HG03103 (cell line): ENCODE measurements at regions not wholly inside any gene's neighbourhood (a gene's known extent, or its start where the extent isn't known, plus 50 kb on each side); places are given as distances from the start of the nearest gene placed in this dataset.
"Not testable (repeated sequence)": the region's sequence is repeated elsewhere in the genome, so short reads cannot be mapped to it uniquely, and the experiment has no call there.

ENCODE experiments used
- ATAC-seq: cut with Tn5 transposase; IDR thresholded peaks from one replicate; pipeline ENCODE4 v1.9.1; 2021; ENCODE audit warnings: low read depth; ENCODE audit not compliant: unreplicated experiment

DNA sequence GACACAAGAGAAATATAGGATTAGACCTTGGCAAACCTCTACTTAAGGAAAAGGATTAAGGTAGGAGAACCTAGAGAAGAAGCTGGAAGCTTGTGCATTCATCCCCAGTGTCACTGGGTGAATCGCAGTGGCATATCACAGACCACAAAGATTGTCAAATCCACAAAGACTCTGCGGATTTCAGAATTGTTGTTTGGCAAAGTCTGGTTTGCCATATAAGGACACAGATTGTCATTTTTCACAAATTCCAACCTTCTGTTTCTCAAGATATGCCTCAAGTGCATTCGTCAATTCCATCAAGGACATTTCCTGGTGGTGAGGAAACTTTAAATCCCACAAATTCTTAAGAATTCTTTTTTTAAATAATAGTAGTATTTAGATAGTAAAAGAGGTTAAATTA, 395.1 kb upstream of the PAPPA start:
- ATAC-seq, result no peak

DNA sequence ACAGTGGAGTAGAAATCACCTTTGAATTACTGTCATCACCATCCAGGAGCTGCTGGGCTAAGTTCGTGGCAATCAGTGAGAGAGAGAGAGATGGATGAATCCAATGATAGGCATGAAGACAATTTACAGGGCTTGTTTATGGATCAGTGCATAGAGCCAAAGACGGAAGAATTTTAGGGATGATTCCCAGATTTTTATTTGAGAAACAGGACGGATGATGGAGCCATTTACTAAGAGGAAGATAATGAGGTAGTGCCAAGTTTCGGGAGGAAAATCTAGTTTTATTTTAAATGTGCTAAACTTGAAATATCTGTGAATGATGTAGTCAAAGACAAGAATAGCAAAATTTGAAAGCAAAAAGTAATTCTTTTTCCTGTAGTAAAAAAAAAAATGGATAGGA, 394.2 kb upstream of the PAPPA start:
- no peak for ATAC-seq

DNA sequence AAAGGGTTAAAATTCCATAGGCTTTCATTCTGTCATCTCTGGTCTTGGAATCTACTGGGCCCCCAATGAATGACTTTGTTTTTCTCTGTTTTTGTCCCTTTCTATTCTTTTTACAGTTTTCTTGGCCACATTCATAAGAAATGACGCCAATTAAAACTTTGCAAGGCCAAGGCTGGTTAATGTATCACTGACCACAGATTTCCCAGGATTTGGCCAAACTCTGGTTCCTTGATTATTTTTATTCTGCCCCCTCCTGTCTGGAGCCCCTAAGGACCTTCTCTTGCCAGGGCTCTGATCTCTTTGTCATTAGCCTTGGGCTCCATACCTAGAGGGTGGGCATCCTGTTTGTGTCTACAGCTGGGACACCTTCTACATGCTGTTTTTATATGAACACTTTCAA, 388.9 kb upstream of the PAPPA start:
- ATAC-seq, result no peak

DNA sequence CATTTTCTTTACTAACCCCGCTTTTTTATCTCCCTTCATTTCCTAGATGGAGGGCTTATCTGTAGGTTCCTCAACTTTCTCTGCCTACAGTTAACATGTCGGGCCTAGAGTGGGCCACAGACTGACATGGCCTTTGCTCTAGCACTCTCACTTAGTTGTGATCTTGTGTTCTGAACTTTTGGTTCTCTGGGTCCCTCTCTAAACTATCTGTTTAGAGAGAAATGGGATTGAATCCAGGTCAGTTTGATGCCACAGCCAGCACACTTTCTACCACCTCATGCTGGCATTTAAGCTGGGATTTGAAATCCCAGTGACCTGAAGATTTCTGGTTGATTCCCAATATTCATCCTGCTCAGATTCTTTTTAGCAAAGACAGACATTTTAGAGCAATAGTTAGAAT, 388.5 kb upstream of the PAPPA start:
- ATAC-seq, result no peak

DNA sequence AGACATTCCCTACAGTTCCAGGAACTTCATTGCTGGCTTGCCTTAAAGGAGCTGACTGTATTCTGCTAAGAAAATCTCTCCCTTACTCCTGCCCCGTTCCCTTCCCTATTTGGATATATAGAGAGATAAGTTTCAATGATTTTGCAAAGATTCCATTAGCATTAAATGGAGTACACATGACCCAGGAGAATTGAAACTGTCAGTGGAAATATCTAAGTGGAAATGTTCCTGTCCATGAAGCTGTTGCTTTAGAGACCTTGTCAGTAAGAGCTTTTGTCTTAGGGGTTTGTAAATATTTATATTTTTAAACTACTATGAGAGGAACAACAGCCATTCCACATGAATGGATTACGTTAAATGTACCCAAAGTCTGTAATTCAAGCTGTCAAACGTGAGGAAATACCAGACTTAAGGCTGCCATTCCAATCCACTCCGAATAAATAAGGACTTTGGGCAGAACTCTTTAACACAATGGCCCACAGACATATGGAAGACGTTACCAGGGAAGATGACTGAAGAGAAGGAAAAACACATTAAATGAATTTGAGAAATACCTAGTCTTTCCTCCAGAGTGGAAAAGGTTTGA, 387.1 kb upstream of the PAPPA start:
- no peak for ATAC-seq

DNA sequence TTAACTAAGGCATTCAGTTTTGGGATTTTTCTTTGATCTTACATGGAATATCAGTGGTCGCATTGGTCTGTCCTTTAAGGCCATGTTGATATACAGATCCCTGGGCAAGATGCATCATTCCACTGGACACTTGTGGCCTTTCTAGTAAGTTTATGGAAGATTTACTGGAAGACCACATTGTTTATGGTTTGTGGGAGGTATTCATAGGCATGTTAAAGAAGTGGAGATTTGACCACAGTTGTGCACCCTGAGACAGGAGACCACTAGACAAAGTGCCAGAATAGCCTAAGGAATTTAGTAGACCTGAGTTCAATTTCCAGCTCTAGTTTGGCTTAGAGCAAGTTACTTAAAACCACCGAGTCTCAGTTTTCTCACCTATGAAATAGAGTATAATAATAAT, 383.1 kb upstream of the PAPPA start:
- no peak for ATAC-seq

DNA sequence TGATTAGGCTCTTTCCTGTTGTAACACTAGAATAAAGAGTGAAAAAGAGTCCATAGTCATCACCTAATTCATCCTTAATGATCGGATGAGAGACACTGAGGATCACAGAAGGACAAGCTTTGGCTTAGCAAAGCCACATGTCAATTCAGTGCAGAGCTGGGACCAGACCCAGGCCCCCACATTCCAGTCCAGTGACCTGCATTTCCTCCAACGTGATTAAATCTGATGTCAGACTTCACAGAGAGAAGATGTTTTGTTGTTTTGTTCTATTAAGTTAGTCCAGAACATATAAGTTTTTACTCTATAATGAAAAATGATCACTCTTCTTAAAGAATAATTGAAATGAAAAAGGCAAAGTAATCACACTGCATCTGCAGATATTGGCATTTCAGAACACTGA, 377.9 kb upstream of the PAPPA start:
- ATAC-seq, result no peak

DNA sequence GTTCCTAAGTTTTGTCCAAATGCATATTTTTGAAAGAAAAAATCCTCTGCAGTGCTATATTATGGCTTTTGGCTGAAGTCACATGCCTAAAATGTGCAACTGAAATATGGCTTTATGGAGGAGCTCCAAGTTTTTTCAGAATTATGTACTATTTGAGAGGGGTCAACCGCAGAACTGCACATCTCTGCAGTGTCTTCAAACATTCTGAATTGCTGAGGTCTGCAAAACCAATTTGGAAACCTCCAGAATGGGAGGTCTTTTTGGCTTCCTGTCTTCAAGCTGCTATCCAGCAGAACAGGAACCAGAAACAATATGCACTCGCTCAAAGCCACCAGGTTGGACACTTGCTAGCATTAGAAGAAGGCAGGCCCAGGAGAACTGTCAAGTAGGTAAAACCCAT, 376.0 kb upstream of the PAPPA start:
- ATAC-seq, result no peak

DNA sequence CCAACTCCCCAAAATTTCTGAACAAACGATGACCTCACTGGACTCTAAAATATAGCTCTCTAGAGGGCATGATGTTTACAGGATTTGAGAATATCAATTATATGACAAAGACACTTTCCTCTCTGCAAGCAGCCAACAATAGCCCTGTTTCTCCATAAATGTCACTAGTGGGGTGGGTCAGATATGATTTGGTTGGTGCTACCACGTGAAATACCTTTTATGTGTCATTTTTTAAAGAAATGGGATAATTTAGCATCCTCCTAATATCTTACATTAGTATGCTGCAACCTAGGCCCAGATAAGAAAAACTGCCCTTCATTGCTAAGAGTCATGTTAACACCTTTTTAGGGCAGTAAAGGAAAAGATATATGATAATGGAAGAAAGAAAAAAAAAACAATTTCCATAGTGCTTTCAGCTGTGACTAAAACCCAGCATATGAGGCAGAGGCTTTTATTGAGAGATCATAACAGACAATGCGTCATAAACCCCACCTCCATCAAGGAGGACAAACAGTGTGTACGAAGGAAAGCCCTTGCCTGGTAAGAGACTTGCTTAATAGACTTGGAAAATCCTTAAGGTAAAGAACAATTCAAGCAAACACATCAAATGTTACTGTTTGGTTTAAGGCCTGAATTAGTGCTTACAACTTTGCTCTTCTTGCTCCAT, 372.4 kb upstream of the PAPPA start:
- ATAC-seq, result no peak

DNA sequence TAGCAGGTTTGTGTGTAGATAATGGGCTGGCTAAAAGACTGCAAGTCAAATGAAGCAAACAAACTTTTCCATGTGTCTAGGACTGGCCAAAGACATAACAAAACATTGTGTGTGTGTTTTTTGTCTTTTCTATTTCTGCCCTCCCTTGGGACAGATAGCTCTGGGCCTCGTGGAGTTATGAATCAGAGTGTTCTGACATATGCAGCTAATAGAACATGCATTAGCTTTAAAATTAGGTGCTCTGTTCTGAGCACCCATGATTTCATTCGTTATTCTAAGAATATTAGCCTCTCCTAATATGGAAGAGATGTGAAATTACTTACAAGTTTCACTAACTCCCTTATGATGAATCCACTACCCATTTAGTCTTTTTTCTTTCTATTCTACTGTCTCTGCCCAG, 367.3 kb upstream of the PAPPA start:
- no peak for ATAC-seq

DNA sequence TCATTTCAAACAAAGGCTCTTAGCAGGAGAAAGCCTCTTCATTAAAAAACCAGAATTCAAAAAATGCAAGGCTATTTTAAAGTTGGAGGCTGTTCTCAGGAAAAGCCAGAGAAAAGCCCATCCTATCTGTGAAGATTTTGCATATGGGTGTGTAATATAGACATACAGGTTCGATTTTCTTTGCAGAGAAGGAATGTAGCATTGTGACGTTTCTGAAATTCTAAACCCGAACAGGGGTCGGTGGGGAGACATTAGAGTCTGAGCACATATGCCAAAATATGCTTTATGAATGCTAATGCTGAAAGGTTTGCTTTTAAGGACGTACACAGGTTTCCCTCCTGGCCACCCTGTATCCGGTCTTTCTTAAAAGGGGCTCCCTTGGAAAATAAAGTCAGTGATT, 363.1 kb upstream of the PAPPA start:
- ATAC-seq, result no peak

DNA sequence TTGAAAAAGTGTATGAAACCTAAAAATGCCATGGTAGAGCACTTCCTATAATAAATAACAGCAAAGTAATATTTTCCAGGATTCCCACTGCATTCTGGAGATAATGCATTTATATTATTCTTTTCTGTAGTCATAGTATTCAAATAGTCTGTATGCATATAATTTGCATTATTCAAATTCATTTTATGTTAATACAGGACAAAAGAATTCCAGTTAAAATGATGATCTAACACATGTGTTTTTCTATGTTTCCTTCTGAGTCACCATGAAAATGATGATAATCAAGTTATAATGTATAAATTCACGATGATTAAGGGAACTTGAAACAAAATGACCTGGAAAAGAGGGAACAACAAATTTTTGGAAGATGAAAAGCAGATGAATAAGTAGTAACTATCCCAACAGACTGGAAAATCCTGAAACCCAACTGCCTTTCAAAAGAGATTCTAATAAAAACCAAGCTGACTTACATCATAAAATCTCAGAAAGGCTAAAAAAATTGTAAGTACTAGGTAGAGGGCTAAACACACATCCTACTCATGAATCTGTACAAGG, 358.6 kb upstream of the PAPPA start:
- no peak for ATAC-seq

DNA sequence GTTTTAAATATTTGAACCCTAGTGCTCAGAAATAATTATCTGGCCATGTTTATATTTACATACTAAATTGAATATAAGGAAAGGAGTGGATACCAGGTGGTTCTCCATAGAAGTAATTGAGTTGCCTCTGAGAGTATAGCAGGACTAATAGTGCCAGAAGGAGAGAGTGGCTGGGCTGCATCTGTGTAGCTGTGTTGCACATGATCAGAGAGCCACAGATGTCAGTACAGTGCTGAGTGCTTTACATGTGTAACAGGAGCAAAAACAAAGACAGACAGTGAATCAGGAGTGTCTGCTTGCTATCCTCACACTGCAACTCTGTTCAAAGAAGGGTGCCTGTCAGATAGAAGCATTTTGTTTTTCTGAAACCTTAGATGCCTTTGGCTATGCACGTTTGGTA, 353.9 kb upstream of the PAPPA start:
- ATAC-seq, result no peak

DNA sequence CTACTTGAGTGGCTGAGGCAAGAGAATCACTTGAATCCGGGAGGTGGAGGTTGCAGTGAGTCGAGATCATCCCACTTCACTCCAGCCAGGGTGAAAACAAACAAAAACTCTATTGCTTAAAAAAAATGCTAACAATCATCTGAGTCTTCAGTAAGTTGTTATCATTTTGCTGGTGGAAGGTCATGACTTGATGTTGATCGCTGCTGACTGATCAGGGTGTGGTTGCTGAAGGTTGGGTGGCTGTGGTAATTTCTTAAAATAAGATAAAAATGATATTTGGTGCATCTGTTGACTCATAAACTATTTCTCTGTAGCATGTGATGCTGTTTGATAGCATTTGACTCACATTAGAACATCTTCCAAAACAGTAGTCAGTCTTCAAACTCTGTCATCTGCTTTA, 349.4 kb upstream of the PAPPA start:
- ATAC-seq, result no peak

DNA sequence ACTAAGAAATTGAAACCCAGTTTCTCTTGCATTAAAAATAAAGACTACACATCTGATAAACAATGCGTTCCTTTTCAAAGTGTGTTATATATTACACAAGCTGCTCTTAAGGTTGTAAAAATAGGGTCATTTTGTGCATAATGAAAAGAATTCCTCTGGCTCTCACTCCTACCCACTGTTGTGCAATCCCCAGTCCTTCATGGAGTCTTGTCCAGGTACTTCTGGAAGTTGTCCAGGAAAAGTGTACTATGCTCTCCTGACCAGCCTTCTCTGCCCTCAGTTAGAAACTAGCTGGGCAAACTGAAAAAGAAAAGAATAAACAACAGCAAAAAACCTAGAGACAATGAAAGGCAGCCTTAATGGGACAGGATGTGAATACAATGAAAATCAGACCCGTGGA, 345.5 kb upstream of the PAPPA start:
- no peak for ATAC-seq

DNA sequence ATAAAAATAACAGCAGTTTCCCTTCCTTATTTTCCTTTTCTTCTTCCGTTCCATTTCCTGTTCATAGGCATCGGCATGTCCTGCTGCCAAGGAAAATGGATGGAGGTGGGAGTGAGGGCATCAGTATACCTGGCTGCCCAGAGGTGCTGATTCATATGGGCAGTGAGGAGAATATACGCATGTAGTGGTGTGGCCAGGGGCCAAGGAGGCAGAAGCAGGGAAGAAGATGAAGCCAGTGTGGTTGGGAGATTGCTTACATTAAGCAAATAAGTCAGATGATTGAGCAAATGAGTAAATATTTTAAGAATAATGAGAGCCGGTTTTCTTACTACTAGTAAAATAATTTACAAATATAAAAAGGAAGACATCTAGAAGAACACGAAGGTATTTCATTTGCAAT, 344.9 kb upstream of the PAPPA start:
- no peak for ATAC-seq

DNA sequence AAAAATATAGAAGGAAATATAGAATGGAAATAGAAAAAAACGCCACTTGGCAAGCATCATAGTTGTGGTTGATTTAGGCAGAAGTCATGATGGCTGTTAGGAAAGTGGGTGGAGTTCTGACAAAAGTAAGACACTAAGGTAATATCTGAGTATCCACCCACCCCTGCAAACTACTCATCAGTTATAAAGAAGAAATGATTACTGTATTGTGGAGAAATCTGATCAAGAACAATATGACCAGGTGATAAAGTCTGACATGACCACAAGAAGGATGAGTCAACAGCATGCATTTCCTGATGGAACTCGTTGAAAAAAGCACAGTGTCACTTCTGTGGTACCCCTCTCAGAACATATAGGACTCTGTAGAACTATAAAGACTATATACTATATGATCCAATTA, 343.4 kb upstream of the PAPPA start:
- no peak for ATAC-seq

DNA sequence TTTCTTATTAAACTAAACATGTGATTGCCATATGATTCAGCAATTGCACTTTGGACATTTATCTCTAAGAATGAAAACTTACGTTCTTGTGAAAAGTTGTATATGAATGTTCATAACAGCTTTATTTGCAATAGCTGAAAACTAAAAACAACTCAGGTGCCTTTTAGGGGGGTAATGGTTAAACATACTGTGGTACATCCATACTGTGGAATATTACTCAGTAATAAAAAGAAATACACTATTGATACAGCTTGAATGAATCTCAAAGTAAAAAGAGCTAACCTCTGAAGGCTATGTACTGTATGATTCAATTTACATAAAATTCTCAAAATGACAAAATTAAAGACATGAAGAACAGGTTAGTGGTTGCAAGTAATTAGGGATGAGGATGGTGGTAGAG, 339.5 kb upstream of the PAPPA start:
- ATAC-seq, result no peak

DNA sequence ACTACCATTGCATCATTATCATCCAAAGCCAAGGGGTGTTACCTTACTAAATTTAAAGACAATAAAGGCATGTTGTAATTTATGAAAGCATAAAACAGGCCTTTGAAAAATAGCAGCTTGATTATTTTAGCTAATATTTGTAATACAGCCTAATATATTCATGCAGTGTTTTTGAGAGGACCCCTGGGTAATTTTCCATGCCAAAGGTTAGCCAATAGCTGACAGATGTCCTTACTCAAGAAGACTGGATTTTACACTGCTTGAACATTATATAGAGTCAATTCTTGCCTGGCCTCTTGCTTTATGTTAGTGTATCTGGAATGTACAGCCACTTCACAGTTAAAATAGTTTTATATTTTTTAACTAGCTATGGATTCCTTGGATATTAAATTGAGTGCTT, 337.8 kb upstream of the PAPPA start:
- ATAC-seq, result no peak

DNA sequence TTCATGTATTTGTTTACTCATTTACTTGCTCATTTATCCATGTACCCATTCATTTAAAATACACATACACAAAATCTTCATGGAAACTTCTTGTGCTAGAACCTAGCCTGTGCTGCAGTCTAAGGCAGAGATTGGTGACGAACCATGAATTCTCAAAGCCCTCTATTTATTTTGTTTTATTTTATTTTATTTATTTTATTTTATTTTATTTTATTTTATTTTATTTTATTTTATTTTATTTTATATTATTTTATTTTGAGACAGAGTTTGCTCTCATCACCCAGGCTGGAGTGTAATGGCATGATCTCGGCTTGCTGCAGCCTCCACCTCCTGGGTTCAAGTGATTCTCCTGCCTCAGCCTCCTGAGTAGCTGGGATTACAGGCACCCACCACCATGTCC, 334.9 kb upstream of the PAPPA start:
- not testable (repeated sequence) for ATAC-seq

DNA sequence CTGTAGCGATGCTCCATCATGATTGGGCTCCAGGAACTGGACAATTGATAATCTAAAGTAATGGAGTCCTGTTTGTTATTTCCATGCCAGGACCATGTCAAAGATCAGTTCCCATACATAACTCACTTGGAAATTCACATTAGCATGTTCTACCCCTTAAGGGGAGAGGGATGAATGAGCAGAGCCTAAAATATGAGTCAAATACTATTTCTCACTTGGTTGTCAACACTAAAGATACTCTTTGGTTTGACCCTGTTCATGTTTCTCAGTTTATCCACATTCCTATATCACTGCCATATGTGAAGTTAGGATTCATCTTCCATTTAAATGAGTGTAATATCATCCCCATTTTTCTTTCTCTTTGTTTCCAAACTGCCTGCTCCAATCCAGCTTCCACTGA, 321.6 kb upstream of the PAPPA start:
- ATAC-seq, result no peak

DNA sequence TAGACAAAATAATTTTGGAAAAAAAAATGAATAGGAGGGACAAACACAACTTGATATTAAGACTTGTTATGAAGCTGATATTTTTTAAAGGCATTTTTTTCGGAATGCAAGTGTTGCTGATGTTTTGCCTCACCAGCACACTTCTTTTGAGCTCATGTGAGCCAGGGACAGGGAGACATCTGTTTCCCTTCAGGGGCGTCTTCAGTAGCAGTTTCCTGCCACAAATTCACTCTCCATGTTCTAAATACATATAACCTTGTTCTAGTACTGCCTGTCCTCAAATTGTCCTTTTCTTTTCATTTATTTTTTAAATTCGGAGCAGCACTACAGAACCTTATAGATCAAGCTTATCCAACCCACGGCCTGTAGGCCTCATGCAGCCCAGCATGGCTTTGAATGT, 316.0 kb upstream of the PAPPA start:
- no peak for ATAC-seq

DNA sequence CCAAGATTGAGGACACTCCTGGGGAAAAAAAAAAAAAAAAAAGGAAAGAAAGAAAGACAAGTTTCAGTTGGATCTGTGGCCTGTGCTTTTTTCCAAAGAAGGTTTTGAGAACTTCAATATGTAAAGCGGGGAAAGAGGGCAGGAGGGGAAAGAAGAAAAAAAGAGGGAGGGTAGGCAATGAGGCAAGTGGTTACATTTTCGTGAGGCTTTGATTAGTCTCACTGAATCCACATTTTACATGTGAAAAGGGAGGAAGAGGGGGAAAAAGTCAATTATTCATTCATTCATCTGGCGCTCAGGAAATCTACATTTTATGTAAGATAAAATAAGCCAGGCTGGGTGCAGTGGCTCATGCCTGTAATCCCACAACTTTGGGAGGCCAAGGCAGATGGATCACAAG, 315.2 kb upstream of the PAPPA start:
- ATAC-seq, result no peak
